H9 (cell line): ENCODE measurements at regions not wholly inside any gene's neighbourhood (a gene's known extent, or its start where the extent isn't known, plus 50 kb on each side); places are given as distances from the start of the nearest gene placed in this dataset.

Experiments
- DNase-seq: peaks from one replicate; pipeline ENCODE4 v3.0.0-alpha.2; 2017
- H2AFZ ChIP-seq: one replicate; pipeline ENCODE4 v1.6.1; 2013; ENCODE audit warnings: mild to moderate bottlenecking, low read length, control low read depth, moderate library complexity
- H2AK5ac ChIP-seq: 2 replicates; pipeline ENCODE4 v1.6.1; 2013; ENCODE audit warnings: low read length, control low read depth, mixed read lengths; ENCODE audit not compliant: insufficient read length
- H2BK120ac ChIP-seq: one replicate; pipeline ENCODE4 v1.6.1; 2013; ENCODE audit warnings: low read depth, mild to moderate bottlenecking, low read length, control low read depth, inconsistent platforms; ENCODE audit not compliant: poor library complexity, severe bottlenecking
- H2BK12ac ChIP-seq: 2 replicates; pipeline ENCODE4 v1.6.1; 2013; ENCODE audit warnings: low read length, control low read depth, mixed read lengths, low read depth; ENCODE audit not compliant: insufficient read length
- H2BK15ac ChIP-seq: 2 replicates; pipeline ENCODE4 v1.6.1; 2013; ENCODE audit warnings: low read depth, low read length, control low read depth
- H2BK20ac ChIP-seq: one replicate; pipeline ENCODE4 v1.6.1; 2013; ENCODE audit warnings: low read depth, mild to moderate bottlenecking, low read length, control low read depth, inconsistent platforms; ENCODE audit not compliant: poor library complexity, severe bottlenecking
- H2BK5ac ChIP-seq: 2 replicates; pipeline ENCODE4 v1.6.1; 2013; ENCODE audit warnings: low read length, control low read depth, mixed read lengths; ENCODE audit not compliant: insufficient read length
- H3K14ac ChIP-seq: 2 replicates; pipeline ENCODE4 v1.6.1; 2013; ENCODE audit warnings: low read length, control low read depth; ENCODE audit not compliant: insufficient read depth
- H3K18ac ChIP-seq: 2 replicates; pipeline ENCODE4 v1.6.1; 2013; ENCODE audit warnings: low read depth, mild to moderate bottlenecking, mixed read lengths, low read length, control low read depth; ENCODE audit not compliant: insufficient read length
- H3K23ac ChIP-seq: 2 replicates; pipeline ENCODE4 v1.6.1; 2013; ENCODE audit warnings: low read length, control low read depth, mixed read lengths, low read depth; ENCODE audit not compliant: insufficient read length
- H3K23me2 ChIP-seq: 2 replicates; pipeline ENCODE4 v1.6.1; 2013; ENCODE audit warnings: low read depth, mild to moderate bottlenecking, mixed read lengths, low read length, control low read depth; ENCODE audit not compliant: insufficient read length, poor library complexity, severe bottlenecking
- H3K27ac ChIP-seq: 2 replicates; pipeline ENCODE4 v1.5.1; 2013; ENCODE audit warnings: low read length, control low read depth, mixed read lengths, low read depth; ENCODE audit not compliant: insufficient read length
- H3K27me3 ChIP-seq: 2 replicates; pipeline ENCODE4 v1.6.1; 2013; ENCODE audit warnings: low read length, control low read depth, inconsistent platforms; ENCODE audit not compliant: insufficient read depth
- H3K4ac ChIP-seq: 2 replicates; pipeline ENCODE4 v1.6.1; 2013; ENCODE audit warnings: low read depth, mild to moderate bottlenecking, control low read depth, inconsistent platforms, low read length, moderate library complexity
- H3K4me1 ChIP-seq: 2 replicates; pipeline ENCODE4 v1.6.1; 2013; ENCODE audit warnings: low read length, control low read depth, inconsistent platforms; ENCODE audit not compliant: insufficient read depth
- H3K4me2 ChIP-seq: 2 replicates; pipeline ENCODE4 v1.6.1; 2013; ENCODE audit warnings: low read length, control low read depth, mixed read lengths; ENCODE audit not compliant: insufficient read length, insufficient read depth
- H3K56ac ChIP-seq: 2 replicates; pipeline ENCODE4 v1.6.1; 2013; ENCODE audit warnings: low read depth, mild to moderate bottlenecking, mixed read lengths, low read length, control low read depth; ENCODE audit not compliant: insufficient read length
- H3K79me1 ChIP-seq: 2 replicates; pipeline ENCODE4 v1.6.1; 2013; ENCODE audit warnings: low read depth, mild to moderate bottlenecking, moderate library complexity, low read length, control low read depth, inconsistent platforms; ENCODE audit not compliant: insufficient read depth, poor library complexity, severe bottlenecking
- H3K79me2 ChIP-seq: 2 replicates; pipeline ENCODE4 v1.6.1; 2013; ENCODE audit warnings: low read length, control low read depth, inconsistent platforms; ENCODE audit not compliant: insufficient read depth
- H3K9ac ChIP-seq: 2 replicates; pipeline ENCODE4 v1.6.1; 2013; ENCODE audit warnings: low read length, control low read depth, mixed read lengths; ENCODE audit not compliant: insufficient read length; ENCODE audit errors: extremely low read depth
- H3K9me3 ChIP-seq: one replicate; pipeline ENCODE4 v1.6.1; 2013; ENCODE audit warnings: low read depth, low read length, inconsistent platforms; ENCODE audit not compliant: control insufficient read depth
- H3T11ph ChIP-seq: one replicate; pipeline ENCODE4 v1.6.1; 2013; ENCODE audit warnings: mild to moderate bottlenecking, low read length, control low read depth, inconsistent platforms
- H4K20me1 ChIP-seq: one replicate; pipeline ENCODE4 v1.6.1; 2013; ENCODE audit not compliant: control insufficient read depth, insufficient read length, insufficient read depth
- H4K5ac ChIP-seq: 2 replicates; pipeline ENCODE4 v1.6.1; 2013; ENCODE audit warnings: low read depth, mild to moderate bottlenecking, mixed read lengths, low read length, control low read depth; ENCODE audit not compliant: insufficient read length
- H4K8ac ChIP-seq: replicated peaks from 2 replicates; pipeline ENCODE4 v1.6.1; 2013; ENCODE audit warnings: low read length, control low read depth, mixed read lengths, low read depth; ENCODE audit not compliant: insufficient read length
- H4K91ac ChIP-seq: 2 replicates; pipeline ENCODE4 v1.6.1; 2013; ENCODE audit warnings: low read depth, mild to moderate bottlenecking, moderate library complexity, mixed read lengths, low read length, control low read depth; ENCODE audit not compliant: insufficient read length
- H3K27ac Mint-ChIP-seq, 3 experiments: 2 replicates in 2 of 3; 3 replicates in 1 of 3; pipeline ENCODE4 v1.8.0; 2020 to 2021; ENCODE audit warnings: mixed read lengths in 3 of 3, mild to moderate bottlenecking in 1 of 3, moderate library complexity in 1 of 3
- H3K27me3 Mint-ChIP-seq: 2 replicates; pipeline ENCODE4 v1.8.0; 2021; ENCODE audit warnings: low read depth, mild to moderate bottlenecking, moderate library complexity, mixed read lengths
- H3K36me3 Mint-ChIP-seq, 3 experiments: 2 replicates in 2 of 3; 3 replicates in 1 of 3; pipeline ENCODE4 v1.8.0; 2020 to 2021; ENCODE audit warnings: low read depth in 3 of 3, mixed read lengths in 3 of 3; ENCODE audit not compliant: insufficient read depth in 1 of 3
- H3K4me1 Mint-ChIP-seq, 2 experiments: 2 replicates each; pipeline ENCODE4 v1.8.0; 2020; ENCODE audit warnings: mixed read lengths in 2 of 2
- H3K4me3 Mint-ChIP-seq, 2 experiments: 2 replicates in 1 of 2; 3 replicates in 1 of 2; pipeline ENCODE4 v1.8.0; 2020 to 2021; ENCODE audit warnings: mild to moderate bottlenecking in 2 of 2, mixed read lengths in 2 of 2, moderate library complexity in 1 of 2
- H3K9me3 Mint-ChIP-seq, 2 experiments: 2 replicates in 1 of 2; 3 replicates in 1 of 2; pipeline ENCODE4 v1.8.0; 2020; ENCODE audit warnings: mild to moderate bottlenecking in 2 of 2, mixed read lengths in 2 of 2, moderate library complexity in 1 of 2
- CTCF ChIP-seq: fragments of 200-600 bp; sonication (generic); conservative IDR thresholded peaks from 3 replicates; pipeline ENCODE4 v1.8.0; 2021; ENCODE audit warnings: antibody characterized with exemption, mild to moderate bottlenecking
- WGBS: extraction: QIAGEN DNeasy Blood & Tissue Kit; methylation state at CpG from one replicate; pipeline ENCODE4 v1.1.7; 2013; ENCODE audit warnings: missing lambda C conversion rate, low lambda C conversion rate, mixed read lengths; ENCODE audit not compliant: insufficient read length; ENCODE audit errors: extremely low coverage; 5-methylcytosine and 5-hydroxymethylcytosine counted together

- Histone ChIP-seq H3K79me2 (no peaks in the 10 kb centered on the region), H2BK12ac (no peak overlapping the region), H3K4ac (no peak overlapping the region), H3K56ac (no peak overlapping the region), H4K91ac (no peak overlapping the region), H2AK5ac (no peak overlapping the region), H3K9me3 (no peaks in the 10 kb centered on the region), H3K18ac (no peak overlapping the region), H3K27ac (no peak overlapping the region), H2AFZ (no peak overlapping the region), H2BK15ac (no peak overlapping the region), H2BK120ac (no peak overlapping the region), H3K9ac (no peak overlapping the region), H3K23ac (no peak overlapping the region), H3K4me1 (no peaks in the 10 kb centered on the region), H3K79me1 (no peaks in the 10 kb centered on the region), H4K20me1 (no peaks in the 10 kb centered on the region), H3K27me3 (no peaks in the 10 kb centered on the region), H3K4me2 (no peak overlapping the region), H2BK20ac (no peak overlapping the region), H4K5ac (no peak overlapping the region), H3K23me2 (no peaks in the 10 kb centered on the region), H3K14ac (no peak overlapping the region), H3T11ph (no peak overlapping the region), H4K8ac (no peak overlapping the region), H2BK5ac (no peak overlapping the region)
- Mint-ChIP-seq H3K36me3 (no peaks in the 10 kb centered on the region), H3K9me3 (no peaks in the 10 kb centered on the region), H3K4me1 (no peaks in the 10 kb centered on the region), H3K4me3 (no peak overlapping the region), H3K27ac (no peak overlapping the region), H3K27me3 (no peaks in the 10 kb centered on the region; the same call in none of the 2 replicates)
- no peak for TF ChIP-seq CTCF
- WGBS, result no CpG with 5 or more reads among the region's 4 CpGs
- no peak for DNase-seq
Observed at GRCh38 chr7:25804154-25804553, 347.8 kb upstream of the NFE2L3 start.
